K562 (cell line): ENCODE measurements at regions not wholly inside any gene's neighbourhood (a gene's known extent, or its start where the extent isn't known, plus 50 kb on each side); places are given as distances from the start of the nearest gene placed in this dataset.

Experiments
- ATAC-seq: fragments of 200-7000 bp; cut with Tn5 transposase; 3 replicates; pipeline ENCODE4 v1.9.1; 2020; ENCODE audit warnings: moderate library complexity
- BruUV-seq: library from RNA; stranded (reverse); fragments of 400-500 nt; replicated peaks from 2 replicates; lab custom pipeline; 2021; lab: Mats Ljungman, UMichigan
- CTCF ChIA-PET: fragments of 300-600 bp; formaldehyde crosslinking; extraction: SDS; loops from one replicate; lab custom pipeline; 2021; ENCODE audit warnings: low intra/inter-chr PET ratio; lab: Yijun Ruan, JAX
- POLR2A ChIA-PET: fragments of 300-600, 350-650 bp; sonication (Branson Sonifier 250); formaldehyde crosslinking; extraction: SDS; loops from one replicate; lab custom pipeline; 2021; ENCODE audit warnings: antibody characterized with exemption, inconsistent platforms; lab: Yijun Ruan, JAX
- DNase-seq, 4 experiments: peaks; one replicate each; pipeline versions ENCODE4 v3.0.0 to v3.0.0-alpha.2; 2011 to 2018; ENCODE audit warnings: low spot score in 3 of 4, mixed read lengths in 3 of 4; ENCODE audit errors: extremely low read depth in 1 of 4
- FAIRE-seq: peaks from 2 replicates; lab custom pipeline; 2011; peaks lifted over from hg19 to GRCh38; lab: Jason Lieb, UNC
- H2AFZ ChIP-seq: 2 replicates; pipeline ENCODE4 v1.6.0; 2011; ENCODE audit warnings: low read depth, low read length, control low read depth, inconsistent platforms
- H3K27ac ChIP-seq: fragments of 200-600 bp; 3 replicates; pipeline ENCODE4 v1.8.0; 2011; ENCODE audit warnings: low read depth, mild to moderate bottlenecking, control low read depth, inconsistent platforms, low read length, moderate library complexity, mixed read lengths; ENCODE audit errors: extremely low read depth
- H3K27me3 ChIP-seq, 2 experiments: fragments of 300-600 bp in 1 of 2; 2 replicates in 1 of 2; 3 replicates in 1 of 2; pipeline versions ENCODE4 v1.6.0 to v1.8.0; 2011; ENCODE audit warnings: inconsistent platforms in 2 of 2, low read length in 2 of 2, mild to moderate bottlenecking in 1 of 2, mixed read lengths in 1 of 2, moderate library complexity in 1 of 2; ENCODE audit not compliant: control insufficient read depth in 2 of 2, insufficient read depth in 2 of 2
- H3K36me3 ChIP-seq: fragments of 300-600 bp; 3 replicates; pipeline ENCODE4 v1.8.0; 2011; ENCODE audit warnings: mild to moderate bottlenecking, low read length, inconsistent platforms; ENCODE audit not compliant: control insufficient read depth, insufficient read depth
- H3K4me1 ChIP-seq, 2 experiments: fragments of 200-600 bp in 1 of 2; replicated peaks in 1 of 2; 2 replicates in 1 of 2; 3 replicates in 1 of 2; pipeline versions ENCODE4 v1.5.1 to v1.8.0; 2011; ENCODE audit warnings: inconsistent platforms in 2 of 2, low read length in 2 of 2, mild to moderate bottlenecking in 1 of 2, mixed read lengths in 1 of 2, moderate library complexity in 1 of 2; ENCODE audit not compliant: control insufficient read depth in 2 of 2, insufficient read depth in 2 of 2
- H3K4me2 ChIP-seq: 2 replicates; pipeline ENCODE4 v1.6.1; 2011; ENCODE audit warnings: low read length, control low read depth, inconsistent platforms, mixed read lengths; ENCODE audit not compliant: insufficient read depth
- H3K4me3 ChIP-seq: fragments of 200-600 bp; sonication (generic), shearing (Covaris generic); 2 replicates; pipeline ENCODE4 v1.5.1; 2016; ENCODE audit warnings: control low read depth, inconsistent platforms
- H3K79me2 ChIP-seq: fragments of 200-600 bp; 3 replicates; pipeline ENCODE4 v1.8.0; 2011; ENCODE audit warnings: low read length, inconsistent platforms; ENCODE audit not compliant: control insufficient read depth, insufficient read depth
- H3K9ac ChIP-seq, 2 experiments: 2 replicates each; pipeline versions ENCODE4 v1.6.0 to v1.6.1; 2011; ENCODE audit warnings: low read depth in 2 of 2, low read length in 2 of 2, control low read depth in 1 of 2, inconsistent platforms in 1 of 2, mild to moderate bottlenecking in 1 of 2, mixed read lengths in 1 of 2; ENCODE audit not compliant: insufficient read depth in 1 of 2
- H3K9me1 ChIP-seq: one replicate; pipeline ENCODE4 v1.6.0; 2011; ENCODE audit warnings: inconsistent platforms, mild to moderate bottlenecking, low read length, moderate library complexity; ENCODE audit not compliant: control insufficient read depth, insufficient read depth
- H3K9me3 ChIP-seq: replicated peaks from 2 replicates; pipeline ENCODE4 v1.5.1; 2011; ENCODE audit warnings: low read depth, low read length, inconsistent platforms; ENCODE audit not compliant: control insufficient read depth, insufficient read depth
- H4K20me1 ChIP-seq: replicated peaks from 2 replicates; pipeline ENCODE4 v1.6.1; 2011; ENCODE audit warnings: low read length, inconsistent platforms, mixed read lengths; ENCODE audit not compliant: control insufficient read depth, insufficient read depth
- ARID3B ChIP-seq: fragments of 250-450 bp; sonication (Bioruptor Pico); IDR thresholded peaks from 2 replicates; pipeline ENCODE4 v1.4.0; 2020; ENCODE audit warnings: borderline replicate concordance
- E2F3 ChIP-seq: fragments of 250-450 bp; sonication (Bioruptor Pico); IDR thresholded peaks from 2 replicates; pipeline ENCODE4 v1.4.0; 2020; ENCODE audit warnings: mild to moderate bottlenecking
- HNRNPLL ChIP-seq: fragments of 200-400 bp; formaldehyde crosslinking; IDR thresholded peaks from 2 replicates; pipeline ENCODE4 v1.6.1; 2017; ENCODE audit warnings: low read length, low read depth, mild to moderate bottlenecking; ENCODE audit not compliant: poor library complexity, severe bottlenecking
- SMARCC2 ChIP-seq: fragments of 450-650 bp; IDR thresholded peaks from 2 replicates; pipeline ENCODE4 v1.6.1; 2017; ENCODE audit warnings: antibody characterized with exemption, moderate library complexity, mild to moderate bottlenecking, low read depth
- TGIF2 ChIP-seq: sonication (generic); formaldehyde crosslinking; IDR thresholded peaks from 2 replicates; pipeline ENCODE4 v1.8.1; 2022; ENCODE audit warnings: mild to moderate bottlenecking, missing genetic modification reagents, moderate library complexity
- ZNF212 ChIP-seq: fragments of 450-650 bp; formaldehyde crosslinking; IDR thresholded peaks from 2 replicates; pipeline ENCODE4 v1.4.0; 2020; ENCODE audit warnings: mild to moderate bottlenecking
- ZNF76 ChIP-seq: fragments of 250-450 bp; sonication (Bioruptor Pico); IDR thresholded peaks from 2 replicates; pipeline ENCODE4 v1.4.0; 2020; ENCODE audit warnings: mild to moderate bottlenecking, moderate library complexity, borderline replicate concordance
- WGBS: fragments of 100-300 bp; shearing (Covaris generic); methylation state at CpG from one replicate; pipeline ENCODE4 v1.1.6; 2016; ENCODE audit warnings: low coverage, mixed read lengths; ENCODE audit not compliant: insufficient coverage; ENCODE audit errors: missing lambda C conversion rate; 5-methylcytosine and 5-hydroxymethylcytosine counted together
- in situ Hi-C: fragments of 300-500 bp; cut with MboI; formaldehyde crosslinking; loops from 4 replicates; pipeline ENCODE4 v1.15.0; 2018; ENCODE audit warnings: inconsistent platforms, mixed read lengths
- intact Hi-C: fragments of 100-400 bp; cut with micrococcal nuclease; formaldehyde crosslinking; loops from 2 replicates; pipeline ENCODE4 v1.14.2; 2022

- POLR2A ChIA-PET: no interaction called here
- H3K9ac ChIP-seq: no peak overlapping the region
- H4K20me1 ChIP-seq: no peaks in the 10 kb centered on the region
- no peak for TF ChIP-seq HNRNPLL
- no peak for TF ChIP-seq ZNF212 (CRISPR knock-in tag)
- no peak for TF ChIP-seq SMARCC2
- no peak for TF ChIP-seq TGIF2 (CRISPR knock-in tag)
- TF ChIP-seq ZNF76: no peak
- TF ChIP-seq ARID3B: no peak
- no peak for TF ChIP-seq E2F3 (CRISPR knock-in tag)
- ATAC-seq (no peak), DNase-seq (no peak), FAIRE-seq (no peak)
- CTCF ChIA-PET: no interaction called here
- H3K79me2 ChIP-seq: no peaks in the 10 kb centered on the region
- intact Hi-C loops (no loop called here), in situ Hi-C loops (no loop called here)
- no peak overlapping the region for H3K4me3 ChIP-seq
- H3K36me3 ChIP-seq: no peaks in the 10 kb centered on the region
- no peaks in the 10 kb centered on the region for H3K9me1 ChIP-seq
- no peaks in the 10 kb centered on the region for H3K4me1 ChIP-seq
- no peak overlapping the region for H3K4me2 ChIP-seq
- H3K9me3 ChIP-seq: no peaks in the 10 kb centered on the region
- WGBS: 0% methylated on average over 1 of the region's 1 CpG
- no peak overlapping the region for H2AFZ ChIP-seq
- H3K27me3 ChIP-seq: no peaks in the 10 kb centered on the region
- H3K27ac ChIP-seq: no peak overlapping the region
- no TSS peak for BruUV-seq
Measured at GRCh38 chr14:85382341-85382740, 147.6 kb upstream of the FLRT2 start.
